K562 (cell line): ENCODE measurements at regions not wholly inside any gene's neighbourhood (a gene's known extent, or its start where the extent isn't known, plus 50 kb on each side); places are given as distances from the start of the nearest gene placed in this dataset.

Experiments used
- FOXA1 ChIP-seq: fragments of 450-650 bp; IDR thresholded peaks from 2 replicates; pipeline ENCODE4 v1.6.1; 2016; ENCODE audit warnings: mild to moderate bottlenecking, borderline replicate concordance
- PTTG1 ChIP-seq: fragments of 450-650 bp; IDR thresholded peaks from 2 replicates; pipeline ENCODE4 v1.6.1; 2016; ENCODE audit warnings: low read depth, mild to moderate bottlenecking, missing genetic modification characterization, missing compliant biosample characterization
- SMAD3 ChIP-seq: fragments of 450-650 bp; formaldehyde crosslinking; conservative IDR thresholded peaks from 2 replicates; pipeline ENCODE4 v1.4.0; 2020; ENCODE audit warnings: mild to moderate bottlenecking
- SRF ChIP-seq, 2 experiments: fragments of 250-450, 450-650 bp in 1 of 2; sonication (Bioruptor Pico) in 1 of 2; sonication (generic) in 1 of 2; formaldehyde crosslinking; IDR thresholded peaks; 2 replicates each; pipeline versions ENCODE4 v1.5.0 to v1.5.1; 2020 to 2022; ENCODE audit warnings: mild to moderate bottlenecking in 1 of 2, missing genetic modification reagents in 1 of 2
- ZKSCAN8 ChIP-seq: fragments of 200-800 bp; sonication (Bioruptor generic); IDR thresholded peaks from 2 replicates; pipeline ENCODE4 v1.6.1; 2016; ENCODE audit warnings: missing genetic modification characterization, missing compliant biosample characterization
- ZSCAN29 ChIP-seq: fragments of 450-650 bp; IDR thresholded peaks from 2 replicates; pipeline ENCODE4 v1.6.1; 2017
- TF ChIP-seq, protein P1 (sequence below): sonication (generic); formaldehyde crosslinking; IDR thresholded peaks from 2 replicates; pipeline ENCODE4 v1.8.0; 2022; ENCODE audit warnings: mild to moderate bottlenecking, missing genetic modification reagents
- TF ChIP-seq, protein P2 (sequence below): fragments of 450-650 bp; formaldehyde crosslinking; IDR thresholded peaks from 2 replicates; pipeline ENCODE4 v1.4.0; 2022; ENCODE audit warnings: missing genetic modification characterization
- TF ChIP-seq, protein P3 (sequence below): fragments of 450-650 bp; IDR thresholded peaks from 2 replicates; pipeline ENCODE4 v1.7.1; 2018; ENCODE audit warnings: mild to moderate bottlenecking, low read depth; ENCODE audit not compliant: partially characterized antibody

DNA sequence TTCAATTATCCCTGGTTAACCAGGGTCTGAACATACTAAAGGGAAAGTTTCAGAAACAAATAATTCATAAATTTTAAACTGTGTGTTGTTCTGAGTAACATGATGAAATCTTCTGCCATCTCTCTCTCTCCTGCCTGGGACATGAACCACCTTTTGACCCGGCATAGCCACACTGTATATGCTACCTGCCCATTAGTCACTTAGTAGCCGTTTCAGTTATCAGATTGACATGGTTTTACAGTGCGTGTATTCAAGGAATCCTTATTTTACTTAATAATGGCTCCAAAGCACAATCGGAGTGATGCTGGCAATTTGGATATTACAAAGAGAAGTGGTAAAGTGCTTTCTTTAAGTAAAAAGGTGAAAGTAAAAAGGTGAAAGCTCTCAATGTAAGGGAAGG lies 227.1 kb upstream of the CCDC179 start (continued):
- TF ChIP-seq, protein P1, sequence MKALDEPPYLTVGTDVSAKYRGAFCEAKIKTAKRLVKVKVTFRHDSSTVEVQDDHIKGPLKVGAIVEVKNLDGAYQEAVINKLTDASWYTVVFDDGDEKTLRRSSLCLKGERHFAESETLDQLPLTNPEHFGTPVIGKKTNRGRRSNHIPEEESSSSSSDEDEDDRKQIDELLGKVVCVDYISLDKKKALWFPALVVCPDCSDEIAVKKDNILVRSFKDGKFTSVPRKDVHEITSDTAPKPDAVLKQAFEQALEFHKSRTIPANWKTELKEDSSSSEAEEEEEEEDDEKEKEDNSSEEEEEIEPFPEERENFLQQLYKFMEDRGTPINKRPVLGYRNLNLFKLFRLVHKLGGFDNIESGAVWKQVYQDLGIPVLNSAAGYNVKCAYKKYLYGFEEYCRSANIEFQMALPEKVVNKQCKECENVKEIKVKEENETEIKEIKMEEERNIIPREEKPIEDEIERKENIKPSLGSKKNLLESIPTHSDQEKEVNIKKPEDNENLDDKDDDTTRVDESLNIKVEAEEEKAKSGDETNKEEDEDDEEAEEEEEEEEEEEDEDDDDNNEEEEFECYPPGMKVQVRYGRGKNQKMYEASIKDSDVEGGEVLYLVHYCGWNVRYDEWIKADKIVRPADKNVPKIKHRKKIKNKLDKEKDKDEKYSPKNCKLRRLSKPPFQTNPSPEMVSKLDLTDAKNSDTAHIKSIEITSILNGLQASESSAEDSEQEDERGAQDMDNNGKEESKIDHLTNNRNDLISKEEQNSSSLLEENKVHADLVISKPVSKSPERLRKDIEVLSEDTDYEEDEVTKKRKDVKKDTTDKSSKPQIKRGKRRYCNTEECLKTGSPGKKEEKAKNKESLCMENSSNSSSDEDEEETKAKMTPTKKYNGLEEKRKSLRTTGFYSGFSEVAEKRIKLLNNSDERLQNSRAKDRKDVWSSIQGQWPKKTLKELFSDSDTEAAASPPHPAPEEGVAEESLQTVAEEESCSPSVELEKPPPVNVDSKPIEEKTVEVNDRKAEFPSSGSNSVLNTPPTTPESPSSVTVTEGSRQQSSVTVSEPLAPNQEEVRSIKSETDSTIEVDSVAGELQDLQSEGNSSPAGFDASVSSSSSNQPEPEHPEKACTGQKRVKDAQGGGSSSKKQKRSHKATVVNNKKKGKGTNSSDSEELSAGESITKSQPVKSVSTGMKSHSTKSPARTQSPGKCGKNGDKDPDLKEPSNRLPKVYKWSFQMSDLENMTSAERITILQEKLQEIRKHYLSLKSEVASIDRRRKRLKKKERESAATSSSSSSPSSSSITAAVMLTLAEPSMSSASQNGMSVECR: no peak
- TF ChIP-seq FOXA1 (no peak), PTTG1 (no peak), ZSCAN29 (no peak), SMAD3 (CRISPR knock-in tag) (no peak), SRF (CRISPR knock-in tag; IDR thresholded peaks at IDR 0.05) (no peak), ZKSCAN8 (CRISPR knock-in tag) (no peak)
- TF ChIP-seq, protein P2, sequence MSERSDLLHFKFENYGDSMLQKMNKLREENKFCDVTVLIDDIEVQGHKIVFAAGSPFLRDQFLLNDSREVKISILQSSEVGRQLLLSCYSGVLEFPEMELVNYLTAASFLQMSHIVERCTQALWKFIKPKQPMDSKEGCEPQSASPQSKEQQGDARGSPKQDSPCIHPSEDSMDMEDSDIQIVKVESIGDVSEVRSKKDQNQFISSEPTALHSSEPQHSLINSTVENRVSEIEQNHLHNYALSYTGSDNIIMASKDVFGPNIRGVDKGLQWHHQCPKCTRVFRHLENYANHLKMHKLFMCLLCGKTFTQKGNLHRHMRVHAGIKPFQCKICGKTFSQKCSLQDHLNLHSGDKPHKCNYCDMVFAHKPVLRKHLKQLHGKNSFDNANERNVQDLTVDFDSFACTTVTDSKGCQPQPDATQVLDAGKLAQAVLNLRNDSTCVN (CRISPR knock-in tag): no peak
- TF ChIP-seq, protein P3, sequence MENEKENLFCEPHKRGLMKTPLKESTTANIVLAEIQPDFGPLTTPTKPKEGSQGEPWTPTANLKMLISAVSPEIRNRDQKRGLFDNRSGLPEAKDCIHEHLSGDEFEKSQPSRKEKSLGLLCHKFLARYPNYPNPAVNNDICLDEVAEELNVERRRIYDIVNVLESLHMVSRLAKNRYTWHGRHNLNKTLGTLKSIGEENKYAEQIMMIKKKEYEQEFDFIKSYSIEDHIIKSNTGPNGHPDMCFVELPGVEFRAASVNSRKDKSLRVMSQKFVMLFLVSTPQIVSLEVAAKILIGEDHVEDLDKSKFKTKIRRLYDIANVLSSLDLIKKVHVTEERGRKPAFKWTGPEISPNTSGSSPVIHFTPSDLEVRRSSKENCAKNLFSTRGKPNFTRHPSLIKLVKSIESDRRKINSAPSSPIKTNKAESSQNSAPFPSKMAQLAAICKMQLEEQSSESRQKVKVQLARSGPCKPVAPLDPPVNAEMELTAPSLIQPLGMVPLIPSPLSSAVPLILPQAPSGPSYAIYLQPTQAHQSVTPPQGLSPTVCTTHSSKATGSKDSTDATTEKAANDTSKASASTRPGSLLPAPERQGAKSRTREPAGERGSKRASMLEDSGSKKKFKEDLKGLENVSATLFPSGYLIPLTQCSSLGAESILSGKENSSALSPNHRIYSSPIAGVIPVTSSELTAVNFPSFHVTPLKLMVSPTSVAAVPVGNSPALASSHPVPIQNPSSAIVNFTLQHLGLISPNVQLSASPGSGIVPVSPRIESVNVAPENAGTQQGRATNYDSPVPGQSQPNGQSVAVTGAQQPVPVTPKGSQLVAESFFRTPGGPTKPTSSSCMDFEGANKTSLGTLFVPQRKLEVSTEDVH: no peak
